ENCODE measurements at regions not wholly inside any gene's neighbourhood (a gene's known extent, or its start where the extent isn't known, plus 50 kb on each side); places are given as distances from the start of the nearest gene placed in this dataset.

DNA sequence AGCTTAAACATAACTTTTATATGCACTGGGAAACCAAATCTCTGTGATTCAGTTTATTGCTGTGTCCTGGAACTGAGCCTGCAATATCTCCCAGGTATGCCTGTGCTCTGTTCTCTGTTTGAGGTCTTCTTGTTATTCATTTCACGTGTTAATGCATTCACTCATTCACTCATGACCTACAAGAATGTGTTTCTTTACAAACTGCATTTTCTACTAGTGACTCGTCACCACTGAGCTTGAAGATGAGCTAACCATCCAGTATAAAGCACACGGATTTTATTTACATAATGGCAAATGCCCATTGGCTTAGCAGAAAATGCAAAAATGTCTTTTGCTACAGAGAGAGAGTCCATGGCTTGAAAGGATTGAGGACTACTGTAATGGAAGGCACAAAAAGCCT is 75.0 kb upstream of the DUSP10 start:
- H3K27me3 ChIP-seq (replicated peaks; ENCODE audit: insufficient read depth) = no peaks in the 10 kb centered on the region
- TF ChIP-seq POLR2AphosphoS5 (IDR thresholded peaks at IDR 0.05) (no peak), CTCF (IDR thresholded peaks at IDR 0.05) (no peak), POLR2A (IDR thresholded peaks at IDR 0.05) (no peak)
- intact Hi-C loops (cut with DNase I) = no loop called here
- 58% methylated on average over 3 of the region's 3 CpGs for WGBS
- no peaks in the 10 kb centered on the region for H3K4me1 ChIP-seq (replicated peaks)
- H3K36me3 ChIP-seq = no peaks in the 10 kb centered on the region
- DNase-seq (ENCODE audit: low spot score) = no peak
- H3K4me3 ChIP-seq = no peak overlapping the region
- H3K27ac ChIP-seq = no peak overlapping the region
- no peaks in the 10 kb centered on the region for H3K9me3 ChIP-seq

DNA sequence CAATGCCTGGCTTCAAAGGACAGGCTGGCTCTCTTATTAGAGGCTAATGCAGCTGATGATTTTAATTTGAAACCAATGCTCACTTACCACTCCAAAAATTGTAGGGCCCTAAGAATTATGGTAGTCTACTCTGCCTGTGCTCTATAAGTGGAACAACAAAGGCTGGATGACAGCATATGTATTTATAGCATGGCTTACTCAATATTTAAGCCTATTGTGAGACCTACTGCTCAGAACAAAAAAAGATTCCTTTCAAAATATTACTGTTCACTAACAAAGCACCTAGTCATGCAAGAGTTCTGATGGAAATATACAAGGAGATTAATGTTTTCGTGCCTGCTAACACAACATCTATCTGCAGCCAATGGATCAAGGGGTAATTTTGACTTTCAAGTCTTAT is 73.8 kb upstream of the DUSP10 start:
- intact Hi-C loops (cut with DNase I) = no loop called here
- no peak overlapping the region for H3K4me3 ChIP-seq
- TF ChIP-seq POLR2AphosphoS5 (IDR thresholded peaks at IDR 0.05) (no peak), POLR2A (IDR thresholded peaks at IDR 0.05) (no peak), CTCF (IDR thresholded peaks at IDR 0.05) (no peak)
- no peaks in the 10 kb centered on the region for H3K9me3 ChIP-seq
- no peaks in the 10 kb centered on the region for H3K36me3 ChIP-seq
- no peaks in the 10 kb centered on the region for H3K4me1 ChIP-seq (replicated peaks)
- WGBS = 90% methylated on average over 1 of the region's 1 CpG
- no peak overlapping the region for H3K27ac ChIP-seq
- H3K27me3 ChIP-seq (replicated peaks; ENCODE audit: insufficient read depth) = no peaks in the 10 kb centered on the region
- DNase-seq (ENCODE audit: low spot score) = no peak

DNA sequence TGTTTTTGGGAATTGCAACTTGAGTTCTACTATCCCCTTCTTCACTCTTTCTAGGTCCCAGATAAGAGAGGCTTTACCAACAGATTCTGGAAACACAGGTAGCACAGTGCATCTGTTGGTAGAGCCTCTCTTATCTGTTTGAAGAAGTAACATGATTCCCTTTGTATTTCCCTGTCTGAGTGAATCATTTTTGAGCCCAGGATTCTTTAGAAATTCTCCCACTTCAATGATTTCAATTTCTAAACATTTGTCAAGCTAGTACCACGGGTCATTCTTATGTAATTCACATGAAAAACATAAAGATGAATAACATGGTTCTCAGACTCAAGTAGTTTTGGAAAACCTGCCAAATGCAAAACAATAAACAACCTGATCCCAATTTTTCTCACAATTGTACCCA is 72.0 kb upstream of the DUSP10 start:
- Histone ChIP-seq H3K4me3 (no peak overlapping the region), H3K4me1 (replicated peaks) (no peaks in the 10 kb centered on the region), H3K9me3 (no peaks in the 10 kb centered on the region), H3K36me3 (no peaks in the 10 kb centered on the region), H3K27ac (no peak overlapping the region), H3K27me3 (replicated peaks; ENCODE audit: insufficient read depth) (no peaks in the 10 kb centered on the region)
- DNase-seq (ENCODE audit: low spot score) = no peak
- intact Hi-C loops (cut with DNase I) = no loop called here
- no peak for TF ChIP-seq CTCF (IDR thresholded peaks at IDR 0.05)
- no peak for TF ChIP-seq POLR2AphosphoS5 (IDR thresholded peaks at IDR 0.05)
- no peak for TF ChIP-seq POLR2A (IDR thresholded peaks at IDR 0.05)
- 63% methylated on average over 1 of the region's 1 CpG for WGBS

DNA sequence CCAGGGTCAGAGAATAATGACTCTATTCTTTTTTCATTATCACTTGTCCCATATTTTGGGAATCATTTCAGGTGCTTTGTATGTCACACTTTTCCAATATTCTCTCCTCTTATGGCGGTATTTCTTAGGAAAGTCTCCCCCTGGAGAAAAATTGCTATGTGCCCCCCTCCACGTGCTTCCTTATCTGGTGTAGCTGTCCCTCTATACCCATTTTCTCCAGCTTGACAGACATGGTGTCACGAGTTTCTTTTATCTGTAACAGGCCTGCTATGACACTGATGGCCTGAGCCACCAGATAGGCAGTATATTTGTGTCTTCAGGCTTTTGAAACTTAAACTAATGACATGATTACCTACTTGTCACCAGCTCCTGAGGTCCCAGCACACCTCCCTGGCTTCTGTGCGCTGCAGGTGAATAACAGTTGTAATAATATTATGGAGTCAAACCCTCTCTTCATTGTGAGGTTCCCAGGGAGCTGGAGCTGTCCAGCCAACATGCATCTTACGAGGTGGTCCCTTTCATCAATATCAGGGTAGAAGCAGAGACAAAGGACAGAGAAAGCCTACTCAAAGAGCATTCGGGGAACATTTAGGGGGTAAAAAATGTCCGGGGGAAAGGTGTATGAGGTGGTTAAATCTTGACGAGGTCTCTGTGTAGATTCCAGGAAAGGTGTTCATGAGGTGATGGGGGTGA is 71.2 kb upstream of the DUSP10 start:
- intact Hi-C loops (cut with DNase I) = no loop called here
- no peak for DNase-seq (ENCODE audit: low spot score)
- no peak overlapping the region for H3K4me3 ChIP-seq
- no peaks in the 10 kb centered on the region for H3K27me3 ChIP-seq (replicated peaks; ENCODE audit: insufficient read depth)
- no peaks in the 10 kb centered on the region for H3K9me3 ChIP-seq
- TF ChIP-seq POLR2AphosphoS5 (IDR thresholded peaks at IDR 0.05) = no peak
- no peak for TF ChIP-seq CTCF (IDR thresholded peaks at IDR 0.05)
- TF ChIP-seq POLR2A (IDR thresholded peaks at IDR 0.05) = no peak
- no peak overlapping the region for H3K27ac ChIP-seq
- no peaks in the 10 kb centered on the region for H3K36me3 ChIP-seq
- no peaks in the 10 kb centered on the region for H3K4me1 ChIP-seq (replicated peaks)
- 76% methylated on average over 8 of the region's 8 CpGs for WGBS

DNA sequence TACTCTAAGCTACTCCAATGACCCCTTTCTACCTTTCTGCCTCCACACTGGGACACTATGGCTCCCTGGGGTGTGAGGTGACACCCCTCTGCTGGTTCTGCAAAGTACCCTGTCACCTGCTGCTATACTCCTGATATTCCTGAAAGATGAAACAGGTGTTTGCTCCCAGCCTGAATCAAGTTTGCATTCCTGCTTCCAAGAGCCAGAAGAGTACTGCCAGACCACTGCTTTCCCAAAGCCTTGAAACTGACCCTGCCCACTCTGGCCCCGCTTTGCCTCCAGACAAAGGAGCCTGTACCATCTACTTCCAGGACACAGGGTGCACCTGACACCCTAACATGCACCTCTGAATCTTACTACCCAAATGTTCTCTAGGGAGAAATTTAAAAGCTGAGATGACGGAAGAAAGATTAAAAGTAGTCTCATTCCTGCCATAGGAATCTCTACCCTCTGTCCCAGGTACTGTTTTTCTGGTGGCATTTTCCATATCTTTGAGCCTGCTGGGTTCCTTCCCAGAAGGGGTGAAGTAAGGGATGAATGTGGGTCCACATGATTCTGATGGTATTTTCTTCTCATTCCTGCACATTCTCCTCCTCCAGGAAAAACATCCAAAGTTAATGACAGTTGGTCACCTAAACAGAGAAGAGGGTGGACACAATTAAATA is 70.3 kb upstream of the DUSP10 start:
- no peak for DNase-seq (ENCODE audit: low spot score)
- intact Hi-C loops (cut with DNase I) = no loop called here
- Histone ChIP-seq H3K27me3 (replicated peaks; ENCODE audit: insufficient read depth) (no peaks in the 10 kb centered on the region), H3K4me3 (no peak overlapping the region), H3K4me1 (replicated peaks) (no peaks in the 10 kb centered on the region), H3K27ac (no peak overlapping the region), H3K36me3 (no peaks in the 10 kb centered on the region), H3K9me3 (no peaks in the 10 kb centered on the region)
- TF ChIP-seq POLR2A (IDR thresholded peaks at IDR 0.05) (no peak), POLR2AphosphoS5 (IDR thresholded peaks at IDR 0.05) (no peak), CTCF (IDR thresholded peaks at IDR 0.05) (no peak)
- WGBS = 81% methylated on average over 2 of the region's 2 CpGs

Data from prostate gland (tissue), 2 donors.